Hepatocyte (in vitro differentiated cells): ENCODE measurements at regions not wholly inside any gene's neighbourhood (a gene's known extent, or its start where the extent isn't known, plus 50 kb on each side); places are given as distances from the start of the nearest gene placed in this dataset.

Experiments used
- DNase-seq: peaks from one replicate; pipeline ENCODE4 v3.0.0-alpha.2; 2016; ENCODE audit warnings: low spot score
- H2AFZ ChIP-seq: fragments of 200-600 bp; sonication (generic); 2 replicates; pipeline ENCODE4 v1.6.0; 2016; ENCODE audit warnings: antibody characterized with exemption, mild to moderate bottlenecking
- H3K27ac ChIP-seq: fragments of 200-600 bp; sonication (generic); 2 replicates; pipeline ENCODE4 v1.5.1; 2016; ENCODE audit warnings: mild to moderate bottlenecking
- H3K27me3 ChIP-seq: fragments of 200-600 bp; sonication (generic); 2 replicates; pipeline ENCODE4 v1.6.1; 2016
- H3K36me3 ChIP-seq: fragments of 200-600 bp; sonication (generic); replicated peaks from 2 replicates; pipeline ENCODE4 v1.5.1; 2016; ENCODE audit warnings: low read depth; ENCODE audit not compliant: insufficient read depth
- H3K4me1 ChIP-seq: fragments of 200-600 bp; sonication (generic); 2 replicates; pipeline ENCODE4 v1.5.1; 2016; ENCODE audit warnings: mild to moderate bottlenecking, moderate library complexity; ENCODE audit not compliant: insufficient read depth
- H3K4me2 ChIP-seq: fragments of 200-600 bp; sonication (generic); 2 replicates; pipeline ENCODE4 v1.6.0; 2016
- H3K4me3 ChIP-seq: fragments of 200-600 bp; sonication (generic); 2 replicates; pipeline ENCODE4 v1.5.1; 2016; ENCODE audit warnings: mild to moderate bottlenecking
- H3K79me2 ChIP-seq: fragments of 200-600 bp; sonication (generic); 2 replicates; pipeline ENCODE4 v1.6.0; 2017; ENCODE audit warnings: mild to moderate bottlenecking
- H3K9me2 ChIP-seq: fragments of 200-600 bp; sonication (generic); replicated peaks from 2 replicates; pipeline ENCODE4 v1.6.0; 2017; ENCODE audit warnings: mild to moderate bottlenecking; ENCODE audit not compliant: insufficient read depth
- H3K9me3 ChIP-seq: fragments of 200-600 bp; sonication (generic); 2 replicates; pipeline ENCODE4 v1.5.1; 2016; ENCODE audit warnings: low read depth, mild to moderate bottlenecking
- H4K20me1 ChIP-seq: fragments of 200-600 bp; sonication (generic); 2 replicates; pipeline ENCODE4 v1.6.0; 2016; ENCODE audit warnings: mild to moderate bottlenecking; ENCODE audit not compliant: insufficient read depth, poor library complexity, severe bottlenecking
- CTCF ChIP-seq: fragments of 200-600 bp; sonication (generic); IDR thresholded peaks from 2 replicates; pipeline ENCODE4 v1.5.1; 2016; ENCODE audit warnings: antibody characterized with exemption, mild to moderate bottlenecking; ENCODE audit not compliant: poor library complexity
- EZH2 ChIP-seq: fragments of 200-600 bp; sonication (generic); IDR thresholded peaks from 2 replicates; pipeline ENCODE4 v1.6.1; 2016; ENCODE audit warnings: antibody characterized with exemption, mild to moderate bottlenecking, borderline replicate concordance
- EZH2phosphoT487 ChIP-seq: fragments of 200-600 bp; sonication (generic); IDR thresholded peaks from one replicate; pipeline ENCODE4 v1.6.1; 2018; ENCODE audit warnings: antibody characterized with exemption, mild to moderate bottlenecking, low read depth, moderate library complexity; ENCODE audit not compliant: unreplicated experiment, severe bottlenecking
- WGBS: methylation state at CpG from one replicate; pipeline ENCODE4 v1.1.6; 2016; ENCODE audit warnings: low lambda C conversion rate; ENCODE audit errors: missing lambda C conversion rate; 5-methylcytosine and 5-hydroxymethylcytosine counted together

- no peaks in the 10 kb centered on the region for H3K27me3 ChIP-seq
- no peak overlapping the region for H3K4me3 ChIP-seq
- no peak overlapping the region for H3K27ac ChIP-seq
- no peak for DNase-seq
- no peaks in the 10 kb centered on the region for H3K79me2 ChIP-seq
- H3K4me1 ChIP-seq = no peaks in the 10 kb centered on the region
- H3K36me3 ChIP-seq = no peaks in the 10 kb centered on the region
- no peak overlapping the region for H3K4me2 ChIP-seq
- no peak for TF ChIP-seq EZH2
- TF ChIP-seq EZH2phosphoT487 = no peak
- no peak for TF ChIP-seq CTCF
- no peak overlapping the region for H2AFZ ChIP-seq
- no peaks in the 10 kb centered on the region for H4K20me1 ChIP-seq
- H3K9me3 ChIP-seq = no peaks in the 10 kb centered on the region
- no peaks in the 10 kb centered on the region for H3K9me2 ChIP-seq
Observed at GRCh38 chr13:76293751-76294150, 592.5 kb downstream of the KCTD12 start.

- Histone ChIP-seq H4K20me1 (no peaks in the 10 kb centered on the region), H3K27ac (no peak overlapping the region), H3K4me1 (no peaks in the 10 kb centered on the region), H3K9me3 (no peaks in the 10 kb centered on the region), H3K36me3 (no peaks in the 10 kb centered on the region), H2AFZ (no peak overlapping the region), H3K4me2 (no peak overlapping the region), H3K4me3 (no peak overlapping the region), H3K27me3 (no peaks in the 10 kb centered on the region), H3K79me2 (no peaks in the 10 kb centered on the region), H3K9me2 (no peaks in the 10 kb centered on the region)
- TF ChIP-seq EZH2phosphoT487 = no peak
- no peak for TF ChIP-seq EZH2
- TF ChIP-seq CTCF = no peak
- no peak for DNase-seq
- 50% methylated on average over 1 of the region's 1 CpG for WGBS
Observed at GRCh38 chr13:76293346-76293745, 592.9 kb downstream of the KCTD12 start.

- no peak overlapping the region for H2AFZ ChIP-seq
- H3K27ac ChIP-seq = no peak overlapping the region
- no peaks in the 10 kb centered on the region for H3K79me2 ChIP-seq
- H4K20me1 ChIP-seq = no peaks in the 10 kb centered on the region
- 90% methylated on average over 3 of the region's 3 CpGs for WGBS
- no peak overlapping the region for H3K4me2 ChIP-seq
- TF ChIP-seq EZH2 = no peak
- no peak for TF ChIP-seq EZH2phosphoT487
- no peak for TF ChIP-seq CTCF
- no peak overlapping the region for H3K4me3 ChIP-seq
- H3K9me3 ChIP-seq = no peaks in the 10 kb centered on the region
- H3K9me2 ChIP-seq = no peaks in the 10 kb centered on the region
- H3K36me3 ChIP-seq = no peaks in the 10 kb centered on the region
- peaks cover under 1% of the 10 kb centered on the region for H3K4me1 ChIP-seq
- DNase-seq = no peak
- no peaks in the 10 kb centered on the region for H3K27me3 ChIP-seq
Observed at GRCh38 chr13:76292726-76293125, 593.5 kb downstream of the KCTD12 start.

- no peak overlapping the region for H3K27ac ChIP-seq
- no peak for DNase-seq
- H3K27me3 ChIP-seq = no peaks in the 10 kb centered on the region
- peaks cover 7% of the 10 kb centered on the region for H3K4me1 ChIP-seq
- no peaks in the 10 kb centered on the region for H4K20me1 ChIP-seq
- no peak overlapping the region for H3K4me2 ChIP-seq
- no peak for TF ChIP-seq EZH2phosphoT487
- no peak for TF ChIP-seq CTCF
- no peak for TF ChIP-seq EZH2
- no peaks in the 10 kb centered on the region for H3K9me3 ChIP-seq
- no peak overlapping the region for H2AFZ ChIP-seq
- H3K79me2 ChIP-seq = no peaks in the 10 kb centered on the region
- H3K4me3 ChIP-seq = no peak overlapping the region
- WGBS = 94% methylated on average over 3 of the region's 3 CpGs
- H3K9me2 ChIP-seq = no peaks in the 10 kb centered on the region
- H3K36me3 ChIP-seq = no peaks in the 10 kb centered on the region
Observed at GRCh38 chr13:76292031-76292430, 594.2 kb downstream of the KCTD12 start.
